OCI-LY1 (cell line): ENCODE measurements at regions not wholly inside any gene's neighbourhood (a gene's known extent, or its start where the extent isn't known, plus 50 kb on each side); places are given as distances from the start of the nearest gene placed in this dataset.

ENCODE experiments used
- CTCF ChIP-seq: fragments of 200-600 bp; sonication (generic), shearing (Covaris generic); IDR thresholded peaks from 2 replicates; pipeline ENCODE4 v1.5.1; 2017; ENCODE audit warnings: mild to moderate bottlenecking, antibody characterized with exemption, low read length, moderate library complexity, mixed read lengths
- EZH2 ChIP-seq: fragments of 200-600 bp; sonication (generic), shearing (Covaris generic); IDR thresholded peaks from 2 replicates; pipeline ENCODE4 v1.8.0; 2017; ENCODE audit warnings: borderline replicate concordance, mixed run types, mild to moderate bottlenecking, antibody characterized with exemption, low read length, moderate library complexity, mixed read lengths

GRCh38 chr4:162761965-162762364, 404.7 kb downstream of the NAF1 start:
- no peak for TF ChIP-seq CTCF
- TF ChIP-seq EZH2: no peak
